GM23338 (cell line): ENCODE measurements at regions not wholly inside any gene's neighbourhood (a gene's known extent, or its start where the extent isn't known, plus 50 kb on each side); places are given as distances from the start of the nearest gene placed in this dataset.

Experiments used
- ATAC-seq: fragments of 200-7000 bp; cut with Tn5 transposase; 3 replicates; pipeline ENCODE4 v1.9.1; 2020
- DNase-seq: peaks from one replicate; pipeline ENCODE4 v3.0.0-alpha.2; 2015; ENCODE audit warnings: low spot score
- H2AFZ ChIP-seq: fragments of 200-600 bp; sonication (generic); 2 replicates; pipeline ENCODE4 v1.8.0; 2016; ENCODE audit warnings: antibody characterized with exemption, mild to moderate bottlenecking, moderate library complexity
- H3F3A ChIP-seq: fragments of 200-600 bp; sonication (generic); replicated peaks from 2 replicates; pipeline ENCODE4 v1.8.0; 2017; ENCODE audit warnings: antibody characterized with exemption, mixed run types, low read depth
- H3K27ac ChIP-seq: fragments of 200-600 bp; sonication (generic); 2 replicates; pipeline ENCODE4 v1.6.1; 2016; ENCODE audit warnings: low read depth
- H3K27me3 ChIP-seq: fragments of 200-600 bp; sonication (generic); 2 replicates; pipeline ENCODE4 v1.8.0; 2016; ENCODE audit warnings: mild to moderate bottlenecking, mixed run types, moderate library complexity; ENCODE audit not compliant: insufficient read depth
- H3K36me3 ChIP-seq: fragments of 200-600 bp; sonication (generic); 2 replicates; pipeline ENCODE4 v1.8.0; 2016; ENCODE audit warnings: mild to moderate bottlenecking; ENCODE audit not compliant: insufficient read depth
- H3K4me1 ChIP-seq: fragments of 200-600 bp; sonication (generic); 2 replicates; pipeline ENCODE4 v1.8.0; 2016; ENCODE audit warnings: mild to moderate bottlenecking, moderate library complexity; ENCODE audit not compliant: insufficient read depth
- H3K4me2 ChIP-seq: fragments of 200-600 bp; sonication (generic); 2 replicates; pipeline ENCODE4 v1.7.1; 2017; ENCODE audit warnings: mixed run types
- H3K4me3 ChIP-seq: fragments of 200-600 bp; sonication (generic); 2 replicates; pipeline ENCODE4 v1.6.1; 2016; ENCODE audit warnings: mixed run types
- H3K79me2 ChIP-seq: fragments of 200-600 bp; sonication (generic); replicated peaks from 2 replicates; pipeline ENCODE4 v1.8.0; 2017; ENCODE audit warnings: mild to moderate bottlenecking; ENCODE audit not compliant: insufficient read depth
- H3K9me2 ChIP-seq: fragments of 200-600 bp; sonication (generic); 2 replicates; pipeline ENCODE4 v1.8.0; 2017; ENCODE audit not compliant: insufficient read depth
- H4K20me1 ChIP-seq: fragments of 200-600 bp; sonication (generic); replicated peaks from 2 replicates; pipeline ENCODE4 v1.8.0; 2017; ENCODE audit warnings: mild to moderate bottlenecking; ENCODE audit not compliant: insufficient read depth
- H3K27ac Mint-ChIP-seq: 2 replicates; pipeline ENCODE4 v1.8.0; 2020; ENCODE audit warnings: inconsistent platforms, mild to moderate bottlenecking, moderate library complexity, mixed read lengths
- H3K27me3 Mint-ChIP-seq: 3 replicates; pipeline ENCODE4 v1.8.0; 2022; ENCODE audit warnings: low read depth, mild to moderate bottlenecking, moderate library complexity, mixed read lengths, inconsistent platforms; ENCODE audit not compliant: insufficient read depth, poor library complexity
- H3K36me3 Mint-ChIP-seq: 3 replicates; pipeline ENCODE4 v1.8.0; 2021; ENCODE audit warnings: low read depth, mild to moderate bottlenecking, inconsistent platforms, moderate library complexity, mixed read lengths
- H3K4me1 Mint-ChIP-seq: 3 replicates; pipeline ENCODE4 v1.8.0; 2020; ENCODE audit warnings: mild to moderate bottlenecking, inconsistent platforms, mixed read lengths
- H3K4me3 Mint-ChIP-seq: 3 replicates; pipeline ENCODE4 v1.8.0; 2021; ENCODE audit warnings: moderate library complexity, mild to moderate bottlenecking, inconsistent platforms, mixed read lengths
- H3K9me3 Mint-ChIP-seq: 3 replicates; pipeline ENCODE4 v1.8.0; 2020; ENCODE audit warnings: moderate library complexity, mild to moderate bottlenecking, inconsistent platforms, mixed read lengths
- CREB1 ChIP-seq: fragments of 250-450 bp; sonication (Bioruptor Pico); IDR thresholded peaks from 2 replicates; pipeline ENCODE4 v1.5.0; 2020; ENCODE audit warnings: low read depth, mild to moderate bottlenecking, moderate library complexity
- CTCF ChIP-seq, 2 experiments: fragments of 200-600 bp in 1 of 2; sonication (generic) in 1 of 2; conservative IDR thresholded peaks; 2 replicates each; pipeline versions ENCODE4 v1.5.1 to v1.6.1; 2016 to 2017; ENCODE audit warnings: antibody characterized with exemption in 2 of 2, low read depth in 2 of 2, mild to moderate bottlenecking in 2 of 2, moderate library complexity in 1 of 2
- EZH2 ChIP-seq: fragments of 200-600 bp; sonication (generic); IDR thresholded peaks from one replicate; pipeline ENCODE4 v1.8.0; 2017; ENCODE audit warnings: antibody characterized with exemption, mild to moderate bottlenecking, low read depth; ENCODE audit not compliant: unreplicated experiment
- EZH2phosphoT487 ChIP-seq: fragments of 200-600 bp; sonication (generic); IDR thresholded peaks from one replicate; pipeline ENCODE4 v1.8.1; 2018; ENCODE audit warnings: antibody characterized with exemption; ENCODE audit not compliant: unreplicated experiment
- JUNB ChIP-seq: IDR thresholded peaks from one replicate; pipeline ENCODE4 v1.6.1; 2016; ENCODE audit warnings: antibody characterized with exemption; ENCODE audit not compliant: unreplicated experiment
- NANOG ChIP-seq: IDR thresholded peaks from 2 replicates; pipeline ENCODE4 v1.6.1; 2016; ENCODE audit warnings: antibody characterized with exemption, borderline replicate concordance
- POLR2AphosphoS5 ChIP-seq: IDR thresholded peaks from 2 replicates; pipeline ENCODE4 v1.6.1; 2016; ENCODE audit warnings: antibody characterized with exemption, low read depth
- REST ChIP-seq: IDR thresholded peaks from one replicate; pipeline ENCODE4 v1.6.1; 2018; ENCODE audit warnings: antibody characterized with exemption; ENCODE audit not compliant: unreplicated experiment
- STAT1 ChIP-seq: IDR thresholded peaks from one replicate; pipeline ENCODE4 v1.6.1; 2016; ENCODE audit warnings: antibody characterized with exemption; ENCODE audit not compliant: unreplicated experiment
- ZNF114 ChIP-seq: fragments of 250-450 bp; sonication (Bioruptor Pico); IDR thresholded peaks from 2 replicates; pipeline ENCODE4 v1.5.0; 2020; ENCODE audit warnings: mild to moderate bottlenecking, moderate library complexity
- ZNF331 ChIP-seq: fragments of 250-450 bp; sonication (Bioruptor Pico); IDR thresholded peaks from 2 replicates; pipeline ENCODE4 v1.5.0; 2020; ENCODE audit warnings: low read depth, mild to moderate bottlenecking, moderate library complexity
- TF ChIP-seq, protein P1 (sequence below): IDR thresholded peaks from 2 replicates; pipeline ENCODE4 v1.6.1; 2016; ENCODE audit warnings: antibody characterized with exemption
- TF ChIP-seq, protein P2 (sequence below): fragments of 250-450 bp; sonication (Bioruptor Pico); IDR thresholded peaks from 2 replicates; pipeline ENCODE4 v1.5.0; 2020; ENCODE audit warnings: mild to moderate bottlenecking, moderate library complexity

DNA sequence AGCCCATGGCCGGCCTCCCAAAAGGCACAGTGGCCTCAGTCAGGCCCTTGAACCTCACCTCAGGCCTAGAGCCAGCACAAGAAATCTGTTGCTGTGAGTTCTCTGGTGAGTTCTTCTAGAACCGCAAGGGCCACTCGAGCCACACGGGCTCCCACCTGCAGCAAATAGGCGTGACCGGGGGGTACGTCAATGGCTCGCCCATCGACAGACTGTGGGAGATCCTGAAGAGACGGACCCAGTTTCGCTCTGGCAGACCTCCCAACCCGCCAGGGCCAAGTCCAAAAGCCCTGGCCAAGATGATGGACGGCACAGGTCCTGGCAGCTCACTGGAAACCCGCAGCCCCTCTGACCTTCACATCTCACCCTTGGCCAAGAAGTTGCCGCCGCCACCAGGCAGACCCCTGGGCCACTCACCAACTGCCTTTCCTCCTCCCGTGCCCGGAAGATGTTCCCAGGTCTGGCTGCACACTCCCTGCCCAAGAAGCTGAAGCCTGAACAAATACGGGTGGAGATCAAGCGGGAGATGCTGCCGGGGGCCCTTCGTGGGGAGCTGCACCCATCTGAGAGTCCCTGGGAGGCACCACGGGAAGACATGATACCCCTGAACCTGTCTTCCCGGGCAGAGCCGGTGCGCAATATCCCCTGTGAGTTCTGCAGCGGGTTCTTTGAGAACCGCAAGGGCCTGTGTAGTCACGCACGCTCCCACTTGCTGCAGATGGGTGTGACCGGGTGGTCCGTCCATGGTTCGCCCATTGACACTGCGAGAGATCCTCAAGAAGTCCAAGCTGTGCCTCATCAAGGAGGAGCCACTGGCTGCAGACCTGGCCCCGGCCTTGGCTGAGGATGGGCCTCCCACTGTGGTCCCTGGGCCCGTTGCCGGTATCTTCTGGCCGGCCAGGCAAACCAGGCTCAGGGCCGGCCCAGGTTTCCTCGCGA, 544.2 kb upstream of the CCDC179 start:
- Histone ChIP-seq H3K27me3 (no peaks in the 10 kb centered on the region), H3K4me1 (no peaks in the 10 kb centered on the region), H3F3A (no peaks in the 10 kb centered on the region), H3K27ac (no peak overlapping the region), H3K4me3 (no peak overlapping the region), H3K9me2 (no peaks in the 10 kb centered on the region), H3K36me3 (no peaks in the 10 kb centered on the region; the same call in 1 of the 2 replicates), H3K79me2 (no peaks in the 10 kb centered on the region), H3K4me2 (no peak overlapping the region), H4K20me1 (no peaks in the 10 kb centered on the region), H2AFZ (no peak overlapping the region)
- ATAC-seq (no peak), DNase-seq (no peak)
- Mint-ChIP-seq H3K36me3 (peaks cover 26% of the 10 kb centered on the region), H3K27ac (no peak overlapping the region), H3K9me3 (peaks cover 44% of the 10 kb centered on the region), H3K4me1 (no peaks in the 10 kb centered on the region), H3K4me3 (no peak overlapping the region), H3K27me3 (peaks cover 1% of the 10 kb centered on the region)
- no peak for TF ChIP-seq JUNB
- TF ChIP-seq, protein P1, sequence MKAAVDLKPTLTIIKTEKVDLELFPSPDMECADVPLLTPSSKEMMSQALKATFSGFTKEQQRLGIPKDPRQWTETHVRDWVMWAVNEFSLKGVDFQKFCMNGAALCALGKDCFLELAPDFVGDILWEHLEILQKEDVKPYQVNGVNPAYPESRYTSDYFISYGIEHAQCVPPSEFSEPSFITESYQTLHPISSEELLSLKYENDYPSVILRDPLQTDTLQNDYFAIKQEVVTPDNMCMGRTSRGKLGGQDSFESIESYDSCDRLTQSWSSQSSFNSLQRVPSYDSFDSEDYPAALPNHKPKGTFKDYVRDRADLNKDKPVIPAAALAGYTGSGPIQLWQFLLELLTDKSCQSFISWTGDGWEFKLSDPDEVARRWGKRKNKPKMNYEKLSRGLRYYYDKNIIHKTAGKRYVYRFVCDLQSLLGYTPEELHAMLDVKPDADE: no peak
- TF ChIP-seq NANOG: no peak
- no peak for TF ChIP-seq EZH2
- TF ChIP-seq CREB1 (CRISPR knock-in tag): no peak
- no peak for TF ChIP-seq REST
- TF ChIP-seq POLR2AphosphoS5: no peak
- TF ChIP-seq CTCF (conservative IDR thresholded peaks at IDR 0.05; ENCODE audit: low read depth in 2 of 2): no peak
- no peak for TF ChIP-seq EZH2phosphoT487
- no peak for TF ChIP-seq ZNF114 (CRISPR knock-in tag)
- no peak for TF ChIP-seq ZNF331 (CRISPR knock-in tag)
- TF ChIP-seq STAT1: no peak
- TF ChIP-seq, protein P2, sequence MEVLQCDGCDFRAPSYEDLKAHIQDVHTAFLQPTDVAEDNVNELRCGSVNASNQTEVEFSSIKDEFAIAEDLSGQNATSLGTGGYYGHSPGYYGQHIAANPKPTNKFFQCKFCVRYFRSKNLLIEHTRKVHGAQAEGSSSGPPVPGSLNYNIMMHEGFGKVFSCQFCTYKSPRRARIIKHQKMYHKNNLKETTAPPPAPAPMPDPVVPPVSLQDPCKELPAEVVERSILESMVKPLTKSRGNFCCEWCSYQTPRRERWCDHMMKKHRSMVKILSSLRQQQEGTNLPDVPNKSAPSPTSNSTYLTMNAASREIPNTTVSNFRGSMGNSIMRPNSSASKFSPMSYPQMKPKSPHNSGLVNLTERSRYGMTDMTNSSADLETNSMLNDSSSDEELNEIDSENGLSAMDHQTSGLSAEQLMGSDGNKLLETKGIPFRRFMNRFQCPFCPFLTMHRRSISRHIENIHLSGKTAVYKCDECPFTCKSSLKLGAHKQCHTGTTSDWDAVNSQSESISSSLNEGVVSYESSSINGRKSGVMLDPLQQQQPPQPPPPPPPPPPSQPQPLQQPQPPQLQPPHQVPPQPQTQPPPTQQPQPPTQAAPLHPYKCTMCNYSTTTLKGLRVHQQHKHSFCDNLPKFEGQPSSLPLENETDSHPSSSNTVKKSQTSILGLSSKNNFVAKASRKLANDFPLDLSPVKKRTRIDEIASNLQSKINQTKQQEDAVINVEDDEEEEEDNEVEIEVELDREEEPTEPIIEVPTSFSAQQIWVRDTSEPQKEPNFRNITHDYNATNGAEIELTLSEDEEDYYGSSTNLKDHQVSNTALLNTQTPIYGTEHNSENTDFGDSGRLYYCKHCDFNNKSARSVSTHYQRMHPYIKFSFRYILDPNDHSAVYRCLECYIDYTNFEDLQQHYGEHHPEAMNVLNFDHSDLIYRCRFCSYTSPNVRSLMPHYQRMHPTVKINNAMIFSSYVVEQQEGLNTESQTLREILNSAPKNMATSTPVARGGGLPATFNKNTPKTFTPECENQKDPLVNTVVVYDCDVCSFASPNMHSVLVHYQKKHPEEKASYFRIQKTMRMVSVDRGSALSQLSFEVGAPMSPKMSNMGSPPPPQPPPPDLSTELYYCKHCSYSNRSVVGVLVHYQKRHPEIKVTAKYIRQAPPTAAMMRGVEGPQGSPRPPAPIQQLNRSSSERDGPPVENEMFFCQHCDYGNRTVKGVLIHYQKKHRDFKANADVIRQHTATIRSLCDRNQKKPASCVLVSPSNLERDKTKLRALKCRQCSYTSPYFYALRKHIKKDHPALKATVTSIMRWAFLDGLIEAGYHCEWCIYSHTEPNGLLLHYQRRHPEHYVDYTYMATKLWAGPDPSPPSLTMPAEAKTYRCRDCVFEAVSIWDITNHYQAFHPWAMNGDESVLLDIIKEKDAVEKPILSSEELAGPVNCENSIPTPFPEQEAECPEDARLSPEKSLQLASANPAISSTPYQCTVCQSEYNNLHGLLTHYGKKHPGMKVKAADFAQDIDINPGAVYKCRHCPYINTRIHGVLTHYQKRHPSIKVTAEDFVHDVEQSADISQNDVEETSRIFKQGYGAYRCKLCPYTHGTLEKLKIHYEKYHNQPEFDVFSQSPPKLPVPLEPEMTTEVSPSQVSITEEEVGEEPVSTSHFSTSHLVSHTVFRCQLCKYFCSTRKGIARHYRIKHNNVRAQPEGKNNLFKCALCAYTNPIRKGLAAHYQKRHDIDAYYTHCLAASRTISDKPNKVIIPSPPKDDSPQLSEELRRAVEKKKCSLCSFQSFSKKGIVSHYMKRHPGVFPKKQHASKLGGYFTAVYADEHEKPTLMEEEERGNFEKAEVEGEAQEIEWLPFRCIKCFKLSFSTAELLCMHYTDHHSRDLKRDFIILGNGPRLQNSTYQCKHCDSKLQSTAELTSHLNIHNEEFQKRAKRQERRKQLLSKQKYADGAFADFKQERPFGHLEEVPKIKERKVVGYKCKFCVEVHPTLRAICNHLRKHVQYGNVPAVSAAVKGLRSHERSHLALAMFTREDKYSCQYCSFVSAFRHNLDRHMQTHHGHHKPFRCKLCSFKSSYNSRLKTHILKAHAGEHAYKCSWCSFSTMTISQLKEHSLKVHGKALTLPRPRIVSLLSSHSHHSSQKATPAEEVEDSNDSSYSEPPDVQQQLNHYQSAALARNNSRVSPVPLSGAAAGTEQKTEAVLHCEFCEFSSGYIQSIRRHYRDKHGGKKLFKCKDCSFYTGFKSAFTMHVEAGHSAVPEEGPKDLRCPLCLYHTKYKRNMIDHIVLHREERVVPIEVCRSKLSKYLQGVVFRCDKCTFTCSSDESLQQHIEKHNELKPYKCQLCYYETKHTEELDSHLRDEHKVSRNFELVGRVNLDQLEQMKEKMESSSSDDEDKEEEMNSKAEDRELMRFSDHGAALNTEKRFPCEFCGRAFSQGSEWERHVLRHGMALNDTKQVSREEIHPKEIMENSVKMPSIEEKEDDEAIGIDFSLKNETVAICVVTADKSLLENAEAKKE (CRISPR knock-in tag): no peak
